GM12872 (cell line): ENCODE measurements at regions not wholly inside any gene's neighbourhood (a gene's known extent, or its start where the extent isn't known, plus 50 kb on each side); places are given as distances from the start of the nearest gene placed in this dataset.
A peak's percentile ranks its signal among the peaks of the same experiment; 100 is the strongest.

Source experiments
- TF ChIP-seq, protein P1 (sequence below): IDR thresholded peaks from 3 replicates; pipeline ENCODE4 v1.5.1; 2011; ENCODE audit warnings: low read depth, mild to moderate bottlenecking, low read length, moderate library complexity; ENCODE audit not compliant: insufficient read depth

DNA sequence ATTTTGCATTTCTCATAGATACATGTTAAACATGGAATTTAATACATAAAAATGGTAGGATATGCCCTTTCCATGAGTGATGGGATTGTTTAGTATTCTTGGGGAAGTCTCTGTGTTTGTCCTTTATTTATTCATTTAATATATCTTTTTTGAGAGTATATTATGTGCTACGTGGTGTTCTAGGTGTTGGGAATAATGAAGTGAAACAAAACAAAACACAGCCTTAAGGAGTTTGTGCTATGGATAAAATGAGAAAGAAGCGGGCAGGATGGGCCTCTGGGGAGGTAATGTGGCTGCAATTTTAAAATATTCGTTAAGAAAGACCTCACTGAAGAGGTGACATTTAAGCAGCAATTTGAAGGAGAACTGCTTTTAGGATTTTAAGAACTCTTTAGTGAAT lies 851.5 kb downstream of the MAFB start:
- TF ChIP-seq, protein P1, sequence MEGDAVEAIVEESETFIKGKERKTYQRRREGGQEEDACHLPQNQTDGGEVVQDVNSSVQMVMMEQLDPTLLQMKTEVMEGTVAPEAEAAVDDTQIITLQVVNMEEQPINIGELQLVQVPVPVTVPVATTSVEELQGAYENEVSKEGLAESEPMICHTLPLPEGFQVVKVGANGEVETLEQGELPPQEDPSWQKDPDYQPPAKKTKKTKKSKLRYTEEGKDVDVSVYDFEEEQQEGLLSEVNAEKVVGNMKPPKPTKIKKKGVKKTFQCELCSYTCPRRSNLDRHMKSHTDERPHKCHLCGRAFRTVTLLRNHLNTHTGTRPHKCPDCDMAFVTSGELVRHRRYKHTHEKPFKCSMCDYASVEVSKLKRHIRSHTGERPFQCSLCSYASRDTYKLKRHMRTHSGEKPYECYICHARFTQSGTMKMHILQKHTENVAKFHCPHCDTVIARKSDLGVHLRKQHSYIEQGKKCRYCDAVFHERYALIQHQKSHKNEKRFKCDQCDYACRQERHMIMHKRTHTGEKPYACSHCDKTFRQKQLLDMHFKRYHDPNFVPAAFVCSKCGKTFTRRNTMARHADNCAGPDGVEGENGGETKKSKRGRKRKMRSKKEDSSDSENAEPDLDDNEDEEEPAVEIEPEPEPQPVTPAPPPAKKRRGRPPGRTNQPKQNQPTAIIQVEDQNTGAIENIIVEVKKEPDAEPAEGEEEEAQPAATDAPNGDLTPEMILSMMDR, result no peak

DNA sequence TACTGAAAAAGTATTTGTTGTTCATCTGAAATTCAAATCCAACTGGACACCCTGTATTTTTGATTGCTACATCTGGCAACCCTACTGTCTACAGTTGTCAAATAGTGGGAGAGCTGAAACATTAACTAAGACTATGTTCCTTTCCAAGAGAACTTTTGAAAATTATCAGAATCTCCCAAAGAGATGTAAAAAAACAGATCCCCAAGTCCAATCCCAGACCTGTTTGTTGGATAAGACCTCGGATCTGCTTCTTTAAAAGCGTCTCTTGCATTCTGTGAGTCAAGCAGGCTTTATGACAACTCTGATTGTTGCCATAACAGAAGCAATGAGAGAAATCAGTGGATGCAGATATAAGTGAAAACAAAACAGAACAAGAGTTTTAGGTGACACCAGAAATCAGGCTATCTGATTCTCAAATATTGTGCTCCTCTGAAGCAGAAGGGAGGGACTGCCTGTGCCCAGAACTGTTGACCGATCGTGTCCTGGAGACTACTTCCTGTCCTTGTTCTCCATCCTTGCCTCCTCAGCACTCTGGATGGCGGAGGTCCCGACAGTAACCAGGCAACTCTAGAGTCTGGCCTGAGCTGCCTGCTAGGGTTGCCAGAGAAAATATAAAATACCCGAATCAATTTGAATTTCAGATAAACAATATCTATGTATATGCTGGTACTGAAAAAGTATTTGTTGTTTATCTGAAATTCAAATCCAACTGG lies 853.8 kb downstream of the MAFB start:
- TF ChIP-seq, protein P1, result no peak

DNA sequence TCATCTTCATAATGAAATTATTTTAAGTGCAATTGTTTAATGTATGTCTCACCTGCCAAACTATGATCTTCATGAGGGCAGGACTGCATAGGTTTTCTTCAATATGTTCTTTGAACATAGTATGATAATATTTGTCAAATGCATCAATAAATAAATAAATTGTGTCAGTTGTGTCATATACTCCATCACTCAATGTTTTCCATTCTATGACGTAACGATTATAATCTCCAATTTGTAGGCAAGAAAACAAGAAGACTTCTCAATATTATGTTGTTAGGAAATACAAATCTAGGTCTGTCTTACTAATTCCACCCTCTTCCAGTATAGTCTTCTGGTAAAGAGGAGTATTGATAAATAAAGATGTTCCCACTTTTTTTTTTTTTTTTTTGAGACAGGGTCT lies 858.1 kb downstream of the MAFB start:
- TF ChIP-seq, protein P1, result no peak

DNA sequence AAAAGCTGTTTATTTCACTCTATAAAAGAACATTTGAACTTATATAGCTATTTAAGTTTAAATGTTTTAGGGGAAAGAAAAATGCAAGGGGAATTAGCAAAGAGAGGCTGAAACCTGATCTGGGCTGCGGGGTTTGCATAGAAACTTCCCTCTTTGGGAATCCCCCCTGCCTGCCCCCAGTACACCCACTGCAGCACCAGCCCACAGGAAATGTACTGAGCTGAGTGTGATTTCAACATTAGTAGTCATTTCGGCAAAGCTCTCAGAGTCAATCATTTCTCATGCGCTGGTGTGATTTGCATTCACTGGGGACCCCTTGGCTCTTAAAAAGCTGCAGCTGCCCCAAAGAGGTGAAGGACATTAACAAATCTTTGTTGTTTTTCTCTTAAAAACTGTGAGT lies 859.4 kb downstream of the MAFB start:
- TF ChIP-seq, protein P1, result no peak

DNA sequence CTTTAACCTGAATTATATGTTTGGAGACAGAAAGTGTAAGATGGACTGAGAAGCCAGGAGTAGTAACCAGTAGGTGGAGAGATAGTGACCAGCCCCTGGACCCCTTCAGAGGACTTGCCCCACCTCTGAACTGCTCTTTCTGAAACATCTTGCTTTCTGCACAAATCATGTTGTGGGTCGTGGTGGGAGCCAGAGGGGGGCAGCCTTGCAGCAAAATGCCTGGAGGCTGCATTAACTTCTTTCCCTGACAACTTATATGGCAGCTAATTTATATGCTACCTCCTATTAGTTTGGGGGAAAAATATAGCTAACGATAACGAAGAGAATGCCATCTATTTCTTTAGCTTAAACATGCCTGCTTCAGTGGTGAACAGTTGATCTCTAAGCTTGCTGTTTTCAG lies 859.8 kb downstream of the MAFB start:
- TF ChIP-seq, protein P1, result peak; percentile 57

DNA sequence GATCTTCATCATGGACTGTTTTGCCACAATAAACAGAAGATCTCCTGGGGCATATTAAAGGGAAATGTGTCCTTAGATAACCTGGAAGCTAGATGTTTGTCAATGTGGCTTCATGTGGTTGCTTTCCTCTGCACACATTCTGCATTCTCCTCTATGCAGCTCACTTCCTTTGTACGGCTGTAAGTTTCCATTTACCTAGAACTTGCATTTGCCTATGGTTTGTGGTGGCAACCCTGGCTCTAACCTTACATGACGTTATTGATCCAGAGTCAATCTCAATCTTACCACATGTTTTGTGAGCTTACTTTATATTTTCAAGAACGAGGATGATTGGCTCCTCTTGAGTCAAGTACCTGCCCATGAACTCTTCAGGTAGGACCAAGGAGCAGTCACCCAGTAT lies 863.1 kb downstream of the MAFB start:
- TF ChIP-seq, protein P1, result no peak

DNA sequence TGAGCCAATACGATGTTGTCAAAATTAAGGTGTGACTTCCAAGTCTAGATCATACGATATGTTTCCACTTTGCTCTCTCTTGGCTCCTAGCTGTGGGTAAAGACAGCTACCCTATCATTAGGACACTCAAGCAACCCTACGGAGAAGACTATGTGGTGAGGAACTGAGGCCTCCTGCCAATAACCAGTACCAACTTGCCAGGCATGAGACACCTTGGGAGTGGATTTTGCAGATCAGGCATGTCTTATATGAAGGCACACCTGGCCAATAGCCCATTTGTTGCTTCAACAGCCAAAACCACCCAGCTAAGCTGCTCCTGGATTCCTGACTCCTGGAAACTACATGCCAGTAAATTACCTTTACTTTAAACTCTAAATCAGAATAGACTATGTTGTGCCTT lies 863.4 kb downstream of the DHX35 start:
- TF ChIP-seq, protein P1, result no peak

DNA sequence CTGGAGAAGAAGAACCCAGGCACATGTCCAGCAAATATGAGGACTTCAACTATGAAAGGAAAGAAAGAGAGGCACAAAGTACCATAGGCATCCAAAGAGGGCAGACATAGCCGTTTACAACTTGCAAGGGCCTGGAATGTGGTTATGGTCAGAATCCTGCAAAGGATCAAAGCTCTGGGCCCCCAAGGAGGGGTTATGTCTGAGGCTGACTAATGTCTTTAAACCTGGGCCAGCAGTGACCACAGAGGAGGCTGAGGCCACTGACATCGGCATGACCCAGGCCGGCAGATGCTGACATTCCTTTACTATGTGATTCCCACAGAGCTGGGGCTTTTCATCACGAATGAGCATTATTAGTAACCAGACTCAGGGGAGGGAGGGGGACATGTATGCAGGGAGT lies 861.1 kb downstream of the DHX35 start:
- TF ChIP-seq, protein P1, result no peak
